NB4 (cell line): ENCODE measurements at regions not wholly inside any gene's neighbourhood (a gene's known extent, or its start where the extent isn't known, plus 50 kb on each side); places are given as distances from the start of the nearest gene placed in this dataset.

Experiments
- CTCF ChIP-seq: IDR thresholded peaks from one replicate; pipeline ENCODE4 v1.5.1; 2012; ENCODE audit warnings: low read depth, low read length
- MAX ChIP-seq: IDR thresholded peaks from 2 replicates; pipeline ENCODE4 v1.6.1; 2011; ENCODE audit warnings: low read depth, low read length
- MYC ChIP-seq: IDR thresholded peaks from 2 replicates; pipeline ENCODE4 v1.6.1; 2011; ENCODE audit warnings: low read depth, low read length
- POLR2A ChIP-seq: IDR thresholded peaks from 2 replicates; pipeline ENCODE4 v1.6.1; 2011; ENCODE audit warnings: mild to moderate bottlenecking; ENCODE audit not compliant: insufficient read length; ENCODE audit errors: extremely low read depth

DNA sequence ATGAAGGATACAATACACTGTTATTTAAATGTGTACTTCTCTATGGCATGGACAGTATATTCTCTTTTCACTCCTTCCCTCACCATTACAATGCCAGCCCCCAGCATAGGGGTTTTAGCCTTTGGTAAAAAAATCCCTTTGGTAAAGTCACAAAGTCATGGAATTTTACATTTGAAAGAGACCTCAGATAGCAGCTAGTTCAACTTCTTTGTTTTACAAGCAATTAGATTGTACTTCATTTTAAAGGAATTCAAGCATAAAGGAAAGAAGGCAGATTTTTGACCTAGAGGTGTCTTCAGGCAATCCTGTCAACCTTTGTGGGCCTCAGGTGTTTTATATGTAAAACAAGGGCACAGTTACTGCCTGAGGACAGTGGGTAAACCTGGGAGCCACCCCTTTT is 1188.4 kb upstream of the AUTS2 start:
- TF ChIP-seq CTCF, result no peak
- TF ChIP-seq POLR2A, result no peak
- TF ChIP-seq MAX, result no peak
- no peak for TF ChIP-seq MYC
